Chondrocyte (in vitro differentiated cells): ENCODE measurements at regions not wholly inside any gene's neighbourhood (a gene's known extent, or its start where the extent isn't known, plus 50 kb on each side); places are given as distances from the start of the nearest gene placed in this dataset.

Source experiments
- DNase-seq: peaks from one replicate; pipeline ENCODE4 v3.0.0; 2021; ENCODE audit warnings: mixed read lengths, low spot score
- H3K27ac Mint-ChIP-seq: one replicate; pipeline ENCODE4 v1.8.0; 2021; ENCODE audit warnings: mild to moderate bottlenecking, moderate library complexity, mixed read lengths; ENCODE audit not compliant: unreplicated experiment
- H3K27me3 Mint-ChIP-seq: 2 replicates; pipeline ENCODE4 v1.8.0; 2021; ENCODE audit warnings: low read depth, mixed read lengths
- H3K36me3 Mint-ChIP-seq: 2 replicates; pipeline ENCODE4 v1.8.0; 2021; ENCODE audit warnings: low read depth, mixed read lengths
- H3K4me1 Mint-ChIP-seq: 2 replicates; pipeline ENCODE4 v1.8.0; 2021; ENCODE audit warnings: low read depth, mild to moderate bottlenecking, mixed read lengths
- H3K4me3 Mint-ChIP-seq: one replicate; pipeline ENCODE4 v1.8.0; 2021; ENCODE audit warnings: mild to moderate bottlenecking, moderate library complexity, mixed read lengths; ENCODE audit not compliant: unreplicated experiment
- H3K9me3 Mint-ChIP-seq: 2 replicates; pipeline ENCODE4 v1.8.0; 2021; ENCODE audit warnings: low read depth, mixed read lengths
- TF ChIP-seq, protein P1 (sequence below): fragments of 200-600 bp; sonication (generic); IDR thresholded peaks from 2 replicates; pipeline ENCODE4 v1.5.0; 2021; ENCODE audit warnings: antibody characterized with exemption, mild to moderate bottlenecking, moderate library complexity

DNA sequence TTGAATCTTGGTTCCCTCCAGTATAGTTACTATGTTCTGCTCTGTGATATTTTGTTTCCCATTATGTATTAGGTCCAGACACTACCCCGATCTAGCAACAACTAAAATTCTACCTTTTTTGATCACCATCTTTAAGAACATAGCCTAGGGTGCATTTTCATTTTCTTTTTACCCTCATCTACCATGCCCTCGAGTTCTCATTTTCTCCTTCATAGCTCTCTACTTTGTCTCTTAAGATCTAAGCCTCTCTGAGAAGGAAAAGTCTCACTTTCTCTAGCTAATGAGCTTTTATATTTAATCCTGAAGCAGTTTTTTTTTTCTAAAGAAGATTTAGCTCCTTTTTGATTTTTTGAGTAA, 1089.4 kb upstream of the SLC39A10 start:
- no peak for DNase-seq
- Mint-ChIP-seq H3K27ac (no peak overlapping the region), H3K4me1 (no peaks in the 10 kb centered on the region), H3K36me3 (no peaks in the 10 kb centered on the region), H3K4me3 (no peak overlapping the region), H3K9me3 (no peaks in the 10 kb centered on the region), H3K27me3 (peaks cover 11% of the 10 kb centered on the region)
- TF ChIP-seq, protein P1, sequence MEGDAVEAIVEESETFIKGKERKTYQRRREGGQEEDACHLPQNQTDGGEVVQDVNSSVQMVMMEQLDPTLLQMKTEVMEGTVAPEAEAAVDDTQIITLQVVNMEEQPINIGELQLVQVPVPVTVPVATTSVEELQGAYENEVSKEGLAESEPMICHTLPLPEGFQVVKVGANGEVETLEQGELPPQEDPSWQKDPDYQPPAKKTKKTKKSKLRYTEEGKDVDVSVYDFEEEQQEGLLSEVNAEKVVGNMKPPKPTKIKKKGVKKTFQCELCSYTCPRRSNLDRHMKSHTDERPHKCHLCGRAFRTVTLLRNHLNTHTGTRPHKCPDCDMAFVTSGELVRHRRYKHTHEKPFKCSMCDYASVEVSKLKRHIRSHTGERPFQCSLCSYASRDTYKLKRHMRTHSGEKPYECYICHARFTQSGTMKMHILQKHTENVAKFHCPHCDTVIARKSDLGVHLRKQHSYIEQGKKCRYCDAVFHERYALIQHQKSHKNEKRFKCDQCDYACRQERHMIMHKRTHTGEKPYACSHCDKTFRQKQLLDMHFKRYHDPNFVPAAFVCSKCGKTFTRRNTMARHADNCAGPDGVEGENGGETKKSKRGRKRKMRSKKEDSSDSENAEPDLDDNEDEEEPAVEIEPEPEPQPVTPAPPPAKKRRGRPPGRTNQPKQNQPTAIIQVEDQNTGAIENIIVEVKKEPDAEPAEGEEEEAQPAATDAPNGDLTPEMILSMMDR = no peak

GRCh38 chr2:194566907-194567660, 1089.9 kb upstream of the SLC39A10 start:
- TF ChIP-seq, protein P1 = no peak

GRCh38 chr2:194564422-194564821, 1092.6 kb upstream of the SLC39A10 start:
- TF ChIP-seq, protein P1 = no peak
- Mint-ChIP-seq H3K27me3 (peaks cover 11% of the 10 kb centered on the region), H3K27ac (no peak overlapping the region), H3K4me1 (no peaks in the 10 kb centered on the region), H3K36me3 (no peaks in the 10 kb centered on the region), H3K9me3 (no peaks in the 10 kb centered on the region), H3K4me3 (no peak overlapping the region)
- no peak for DNase-seq

More at GRCh38 chr2:194566907-194567660, 1089.9 kb upstream of the SLC39A10 start:
- Mint-ChIP-seq H3K27ac (no peak overlapping the region), H3K4me3 (no peak overlapping the region), H3K36me3 (no peaks in the 10 kb centered on the region), H3K27me3 (peaks cover 11% of the 10 kb centered on the region), H3K9me3 (no peaks in the 10 kb centered on the region), H3K4me1 (no peaks in the 10 kb centered on the region)
- no peak for DNase-seq

GRCh38 chr2:194562329-194562728, 1094.7 kb upstream of the SLC39A10 start:
- Mint-ChIP-seq H3K27ac (no peak overlapping the region), H3K9me3 (no peaks in the 10 kb centered on the region), H3K4me1 (no peaks in the 10 kb centered on the region), H3K4me3 (no peak overlapping the region), H3K27me3 (peaks cover 2% of the 10 kb centered on the region), H3K36me3 (no peaks in the 10 kb centered on the region)
- no peak for DNase-seq
- TF ChIP-seq, protein P1 = no peak

GRCh38 chr2:194559964-194560363, 1097.1 kb upstream of the SLC39A10 start:
- no peaks in the 10 kb centered on the region for H3K36me3 Mint-ChIP-seq
- DNase-seq = no peak
- no peak overlapping the region for H3K4me3 Mint-ChIP-seq
- H3K4me1 Mint-ChIP-seq = no peaks in the 10 kb centered on the region
- H3K27ac Mint-ChIP-seq = no peak overlapping the region
- TF ChIP-seq, protein P1 = peak; percentile 15
- peaks cover 5% of the 10 kb centered on the region for H3K27me3 Mint-ChIP-seq
- H3K9me3 Mint-ChIP-seq = no peaks in the 10 kb centered on the region
